HG02943 (cell line): ENCODE measurements at regions not wholly inside any gene's neighbourhood (a gene's known extent, or its start where the extent isn't known, plus 50 kb on each side); places are given as distances from the start of the nearest gene placed in this dataset.
"Not testable (repeated sequence)": the region's sequence is repeated elsewhere in the genome, so short reads cannot be mapped to it uniquely, and the experiment has no call there.

ENCODE experiments used
- ATAC-seq: cut with Tn5 transposase; IDR thresholded peaks from one replicate; pipeline ENCODE4 v1.9.1; 2021; ENCODE audit warnings: mild to moderate bottlenecking, low read depth, moderate library complexity; ENCODE audit not compliant: unreplicated experiment

DNA sequence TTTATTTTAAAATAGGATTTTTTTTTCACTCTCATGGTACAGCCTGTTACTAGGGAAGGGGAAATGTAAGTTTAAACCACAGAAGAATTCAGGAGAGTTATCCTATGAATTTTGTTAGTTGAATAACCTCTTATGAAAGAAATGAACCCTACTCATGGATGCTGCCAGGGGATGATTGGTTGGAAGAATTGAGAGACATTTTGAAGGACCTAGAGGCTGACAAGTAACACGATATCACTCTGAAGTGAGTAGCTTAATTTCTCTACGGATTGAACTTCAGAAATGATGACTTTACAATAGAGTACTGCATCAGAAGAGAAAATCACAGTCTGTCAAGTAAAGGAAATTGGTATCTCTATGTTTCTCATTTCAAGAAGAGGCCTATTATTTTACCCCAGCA is 1346.2 kb downstream of the SUCLG1 start:
- no peak for ATAC-seq

DNA sequence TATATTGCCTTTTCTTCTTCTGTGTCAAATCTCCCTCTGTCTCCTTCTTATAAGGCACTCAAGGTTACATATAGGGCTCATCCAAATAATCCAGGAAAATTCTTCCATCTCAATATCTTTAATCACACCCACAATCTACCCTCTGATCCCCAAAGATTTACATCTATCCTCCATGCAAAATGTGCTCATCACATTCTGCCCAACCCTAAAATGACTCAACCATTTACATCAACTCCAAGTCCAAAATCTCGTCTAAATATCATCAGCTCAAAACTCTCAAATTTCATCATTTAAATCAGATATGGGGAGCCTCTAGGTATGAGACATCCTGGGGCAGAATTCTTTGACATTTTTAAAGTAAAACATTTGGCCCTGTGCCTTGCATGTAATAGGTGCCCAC is 1349.8 kb downstream of the SUCLG1 start:
- no peak for ATAC-seq

DNA sequence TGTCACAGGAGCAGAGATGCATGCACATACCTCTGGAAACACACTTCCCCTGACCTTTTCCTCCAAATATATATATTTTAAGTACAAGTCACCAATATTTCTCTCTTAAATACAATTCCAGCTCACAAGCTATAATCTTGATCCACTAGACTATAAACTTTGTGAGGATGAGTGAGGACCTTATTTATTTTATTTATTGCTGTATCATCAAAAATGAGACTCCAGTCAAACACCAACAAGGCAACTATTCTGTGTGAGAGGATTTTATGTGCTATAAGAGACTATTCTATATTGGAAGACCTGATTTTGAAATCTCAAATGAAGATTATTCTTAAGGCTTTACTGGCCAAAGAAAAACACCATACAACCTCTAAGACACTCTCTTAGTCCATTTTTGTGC is 1352.2 kb downstream of the SUCLG1 start:
- ATAC-seq, result no peak

DNA sequence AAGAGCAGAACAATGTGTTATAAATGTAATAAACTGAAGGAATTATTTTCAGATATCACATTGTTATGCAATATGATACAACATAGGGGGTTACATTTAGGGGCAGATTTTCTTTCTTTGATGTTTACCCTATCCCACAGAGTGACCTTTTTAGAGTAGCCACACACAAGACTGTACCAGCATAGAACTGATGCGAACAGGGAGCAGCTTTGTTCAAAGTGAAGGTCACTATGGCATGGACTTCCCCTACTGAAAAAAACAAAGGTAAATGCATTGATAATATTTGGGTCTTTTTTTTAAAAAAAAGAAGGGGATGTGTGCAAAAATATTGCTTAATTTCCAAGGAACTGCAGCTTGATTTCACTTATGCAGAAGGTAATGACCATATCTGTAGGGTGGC is 1354.9 kb downstream of the SUCLG1 start:
- ATAC-seq, result no peak

DNA sequence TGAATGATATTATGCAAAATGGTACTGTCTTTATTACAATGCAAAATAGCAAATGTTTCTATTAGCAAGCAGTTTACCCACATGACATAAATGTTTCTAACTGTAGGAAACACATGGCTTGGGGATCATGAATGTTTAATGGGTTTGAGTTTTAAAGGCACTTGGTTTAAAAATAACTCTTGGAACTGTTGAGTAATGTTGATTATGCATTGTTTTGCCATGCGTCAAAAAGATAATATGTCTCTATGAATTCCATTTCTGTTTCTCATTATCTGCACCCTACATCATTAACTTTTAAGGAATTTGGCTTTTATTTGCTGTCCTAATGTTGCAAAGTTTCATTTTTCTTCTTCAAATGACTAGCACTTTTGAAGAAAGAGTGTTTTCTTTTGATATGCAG is 1355.5 kb downstream of the SUCLG1 start:
- ATAC-seq, result no peak

- ATAC-seq, result not testable (repeated sequence)
Observed at GRCh38 chr2:83089051-83089450, 1370.0 kb downstream of the SUCLG1 start.

DNA sequence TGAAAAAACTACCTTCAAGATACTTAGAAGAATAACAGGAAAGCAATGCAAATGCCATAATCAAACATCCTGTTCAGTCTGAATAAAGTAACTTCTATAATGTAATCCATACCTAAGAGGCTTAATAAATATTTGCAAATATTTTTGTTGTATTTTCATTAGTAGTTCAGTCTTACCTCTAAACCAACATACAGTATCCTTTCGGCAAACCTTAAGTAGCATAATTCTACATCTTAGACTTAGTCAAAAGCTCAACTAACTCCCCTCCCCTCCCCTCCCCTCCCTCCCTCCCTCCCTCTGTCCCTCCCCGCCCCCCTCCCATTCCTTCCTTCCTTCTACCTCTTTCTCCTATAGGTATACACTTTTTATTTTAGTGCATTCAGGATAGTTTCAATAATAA is 1373.2 kb downstream of the SUCLG1 start:
- no peak for ATAC-seq

- ATAC-seq, result no peak
Observed at GRCh38 chr2:83081826-83082690, 1377.0 kb downstream of the SUCLG1 start.

DNA sequence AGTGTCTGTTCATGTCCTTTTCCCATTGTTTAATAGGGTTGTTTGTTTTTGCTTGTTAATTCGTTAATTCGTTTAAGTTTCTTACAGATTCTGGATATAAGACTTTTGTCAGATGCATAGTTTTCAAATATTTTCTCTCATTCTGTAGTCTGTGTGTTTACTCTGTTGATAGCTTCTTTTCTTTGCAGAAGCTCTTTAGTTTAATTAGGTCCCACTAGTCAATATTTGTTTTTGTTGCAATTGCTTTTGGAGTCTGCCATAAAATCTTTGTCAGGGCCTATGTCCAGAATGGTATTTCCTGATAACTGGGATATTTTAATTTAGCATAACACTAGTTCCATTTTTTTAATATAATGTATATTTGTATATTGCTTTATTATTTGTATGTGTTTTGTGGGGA is 1380.1 kb downstream of the SUCLG1 start:
- no peak for ATAC-seq

GRCh38 chr2:83072767-83073166 is 1386.3 kb downstream of the SUCLG1 start:
- no peak for ATAC-seq

- no peak for ATAC-seq
Observed at GRCh38 chr2:83071914-83072313, 1387.2 kb downstream of the SUCLG1 start.

DNA sequence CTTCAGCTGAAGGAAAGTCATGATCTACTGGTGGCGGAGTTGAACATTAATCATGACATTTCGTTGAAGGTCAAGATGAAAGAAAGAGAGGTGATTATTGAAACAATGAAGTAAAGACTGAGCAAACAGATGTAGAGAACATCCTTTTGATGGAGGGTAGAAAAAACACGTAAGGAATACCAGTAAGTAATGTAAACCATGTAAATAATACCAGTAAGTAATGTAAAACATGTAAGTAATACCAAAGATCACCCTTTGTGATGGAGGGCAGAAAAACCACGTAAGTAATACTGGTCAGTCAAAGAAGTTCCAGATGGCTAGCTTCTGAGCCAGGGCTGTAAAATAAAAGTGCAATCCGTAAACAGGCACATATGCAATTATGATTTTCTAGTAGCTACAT is 1387.7 kb downstream of the SUCLG1 start:
- ATAC-seq, result no peak

GRCh38 chr2:83069724-83070123 is 1389.4 kb downstream of the SUCLG1 start:
- ATAC-seq, result no peak

DNA sequence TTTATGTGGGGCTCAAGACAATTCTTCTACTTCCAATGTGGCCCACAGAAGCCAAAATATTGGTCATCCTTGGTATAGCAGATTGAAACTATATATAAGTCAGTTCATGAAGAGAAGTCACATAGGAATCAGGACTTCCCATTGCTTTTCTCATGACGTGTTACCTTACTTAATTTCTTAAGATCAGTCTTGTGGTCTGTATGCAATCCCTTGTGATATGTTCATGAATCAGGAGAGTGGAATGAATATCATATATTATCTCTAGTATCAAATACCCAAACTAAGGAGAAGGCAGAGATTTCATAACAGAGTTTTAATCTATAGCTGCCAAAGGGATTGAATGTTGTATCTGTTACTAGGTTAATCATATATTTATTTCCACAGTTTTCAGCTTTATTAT is 1390.4 kb downstream of the SUCLG1 start:
- no peak for ATAC-seq

GRCh38 chr2:83067947-83068346 is 1391.1 kb downstream of the SUCLG1 start:
- ATAC-seq, result no peak

- ATAC-seq, result no peak
Observed at GRCh38 chr2:83063933-83064332, 1395.1 kb downstream of the SUCLG1 start.

GRCh38 chr2:83063511-83063910 is 1395.6 kb downstream of the SUCLG1 start:
- no peak for ATAC-seq

- no peak for ATAC-seq
Observed at GRCh38 chr2:83058683-83059082, 1400.4 kb downstream of the SUCLG1 start.

- no peak for ATAC-seq
Observed at GRCh38 chr2:83055376-83056010, 1403.6 kb downstream of the SUCLG1 start.

GRCh38 chr2:83054751-83055150 is 1404.3 kb downstream of the SUCLG1 start:
- ATAC-seq, result no peak

- ATAC-seq, result no peak
Observed at GRCh38 chr2:83051538-83052170, 1407.4 kb downstream of the SUCLG1 start.

DNA sequence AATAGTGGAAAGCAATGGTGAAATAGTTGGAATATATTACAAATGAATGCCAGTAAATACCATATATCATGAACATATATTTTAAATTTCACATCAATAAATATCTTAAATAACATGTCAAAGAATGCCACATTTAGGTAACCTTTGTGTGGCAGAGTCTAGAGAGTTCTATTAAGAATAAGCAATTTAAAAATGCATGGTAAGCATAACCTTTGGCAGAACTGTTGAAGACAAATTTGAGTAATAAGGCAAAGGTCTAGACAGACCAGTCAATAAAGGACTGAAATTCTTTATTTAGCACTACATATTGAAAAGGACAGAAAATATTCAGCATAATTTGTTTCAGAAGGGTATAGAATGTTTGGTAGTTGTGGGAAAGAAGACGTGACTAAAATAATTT is 1417.0 kb downstream of the SUCLG1 start:
- ATAC-seq, result no peak
